ENCODE measurements at regions not wholly inside any gene's neighbourhood (a gene's known extent, or its start where the extent isn't known, plus 50 kb on each side); places are given as distances from the start of the nearest gene placed in this dataset.

DNA sequence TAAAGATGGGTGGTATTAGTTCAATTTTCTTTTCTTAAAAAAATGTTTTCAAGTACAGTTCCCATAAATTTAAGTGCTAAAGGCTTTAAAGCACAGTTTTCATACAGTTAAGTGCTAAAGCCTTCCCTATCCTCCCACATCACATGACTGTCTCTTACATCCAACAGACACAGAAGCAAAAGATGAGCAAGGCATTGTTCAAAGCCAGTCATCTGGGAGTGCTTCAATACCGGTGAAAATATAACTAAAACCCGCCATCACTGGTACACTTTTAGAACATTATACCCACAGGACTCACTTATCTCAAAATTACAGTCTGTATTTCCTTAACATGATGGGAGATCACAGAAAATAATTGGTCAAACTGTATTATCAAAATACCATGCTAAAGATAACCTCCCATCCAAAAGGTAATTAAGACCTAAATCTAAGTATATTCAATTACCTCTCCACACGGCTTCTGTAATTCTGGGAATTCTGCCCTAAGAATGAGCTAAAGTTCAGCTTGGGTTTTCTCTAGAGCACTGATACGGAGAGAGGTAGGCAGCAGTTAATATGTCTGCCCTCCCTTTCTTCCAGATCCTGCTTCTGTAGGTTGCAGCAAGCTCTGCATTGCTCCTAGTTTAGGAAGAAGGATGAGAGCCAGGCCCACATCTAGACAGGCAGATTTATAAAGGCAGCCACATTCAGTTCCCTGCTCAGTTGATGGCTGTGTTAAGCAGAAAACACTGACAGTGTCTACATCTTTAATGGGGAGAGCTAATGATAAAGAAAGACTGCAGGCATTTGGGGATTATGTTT lies 474.8 kb upstream of the PFKP start:
- Mint-ChIP-seq H3K36me3 (ENCODE audit: insufficient read depth) (no peaks in the 10 kb centered on the region), H3K27ac (no peak overlapping the region), H3K4me1 (ENCODE audit: low read depth) (no peaks in the 10 kb centered on the region)

GRCh38 chr10:2589196-2589595 lies 478.2 kb upstream of the PFKP start:
- no peak for DNase-seq (ENCODE audit: low spot score, unreplicated experiment)
- Mint-ChIP-seq H3K27me3 (peaks cover 11% of the 10 kb centered on the region), H3K4me1 (ENCODE audit: low read depth) (no peaks in the 10 kb centered on the region), H3K36me3 (ENCODE audit: insufficient read depth) (no peaks in the 10 kb centered on the region), H3K9me3 (ENCODE audit: low read depth) (peaks cover 4% of the 10 kb centered on the region), H3K4me3 (ENCODE audit: low read depth) (no peak overlapping the region), H3K27ac (no peak overlapping the region)
- TF ChIP-seq CTCF (IDR thresholded peaks at IDR 0.05; ENCODE audit: unreplicated experiment): no peak

More for the DNA sequence above, 474.8 kb upstream of the PFKP start:
- H3K9me3 Mint-ChIP-seq (ENCODE audit: low read depth): peaks cover 4% of the 10 kb centered on the region
- H3K4me3 Mint-ChIP-seq (ENCODE audit: low read depth): no peak overlapping the region
- TF ChIP-seq CTCF (IDR thresholded peaks at IDR 0.05; ENCODE audit: unreplicated experiment): no peak
- H3K27me3 Mint-ChIP-seq: peaks cover 11% of the 10 kb centered on the region
- DNase-seq (ENCODE audit: low spot score, unreplicated experiment): no peak

- TF ChIP-seq CTCF (IDR thresholded peaks at IDR 0.05; ENCODE audit: unreplicated experiment): no peak
- H3K9me3 Mint-ChIP-seq (ENCODE audit: low read depth): peaks cover 4% of the 10 kb centered on the region
- H3K36me3 Mint-ChIP-seq (ENCODE audit: insufficient read depth): no peaks in the 10 kb centered on the region
- H3K27me3 Mint-ChIP-seq: no peaks in the 10 kb centered on the region
- no peak overlapping the region for H3K4me3 Mint-ChIP-seq (ENCODE audit: low read depth)
- no peaks in the 10 kb centered on the region for H3K4me1 Mint-ChIP-seq (ENCODE audit: low read depth)
- H3K27ac Mint-ChIP-seq: no peak overlapping the region
- no peak for DNase-seq (ENCODE audit: low spot score, unreplicated experiment)
Observed at GRCh38 chr10:2584385-2584784, 483.0 kb upstream of the PFKP start.

GRCh38 chr10:2576892-2577291 lies 490.5 kb upstream of the PFKP start:
- DNase-seq (ENCODE audit: low spot score, unreplicated experiment): no peak

DNA sequence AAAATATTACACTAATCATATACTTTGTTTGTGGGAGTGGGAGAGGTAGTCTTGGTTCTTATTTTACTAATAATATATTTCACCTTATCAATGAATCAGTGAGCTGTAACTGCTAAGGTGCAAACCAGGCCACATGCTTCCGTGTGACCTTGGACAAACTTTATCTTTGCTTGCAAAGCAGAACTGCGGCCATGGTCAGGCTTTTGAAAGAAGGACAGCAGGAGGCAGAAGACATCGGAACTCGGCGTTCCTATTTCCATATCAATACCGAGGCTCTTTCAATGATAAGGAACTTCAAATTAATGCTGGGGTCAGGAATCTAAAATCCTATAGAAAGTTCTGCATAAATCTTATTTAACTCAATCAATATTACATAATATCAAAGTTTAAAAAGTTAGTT lies 491.9 kb upstream of the PFKP start:
- no peak overlapping the region for H3K27ac Mint-ChIP-seq
- H3K27me3 Mint-ChIP-seq: no peaks in the 10 kb centered on the region
- DNase-seq (ENCODE audit: low spot score, unreplicated experiment): no peak
- TF ChIP-seq CTCF (IDR thresholded peaks at IDR 0.05; ENCODE audit: unreplicated experiment): no peak
- H3K9me3 Mint-ChIP-seq (ENCODE audit: low read depth): no peaks in the 10 kb centered on the region
- no peaks in the 10 kb centered on the region for H3K36me3 Mint-ChIP-seq (ENCODE audit: insufficient read depth)
- no peaks in the 10 kb centered on the region for H3K4me1 Mint-ChIP-seq (ENCODE audit: low read depth)
- no peak overlapping the region for H3K4me3 Mint-ChIP-seq (ENCODE audit: low read depth)

More at GRCh38 chr10:2576892-2577291, 490.5 kb upstream of the PFKP start:
- Mint-ChIP-seq H3K36me3 (ENCODE audit: insufficient read depth) (no peaks in the 10 kb centered on the region), H3K27ac (no peak overlapping the region), H3K4me3 (ENCODE audit: low read depth) (no peak overlapping the region), H3K4me1 (ENCODE audit: low read depth) (no peaks in the 10 kb centered on the region), H3K27me3 (no peaks in the 10 kb centered on the region), H3K9me3 (ENCODE audit: low read depth) (no peaks in the 10 kb centered on the region)
- no peak for TF ChIP-seq CTCF (IDR thresholded peaks at IDR 0.05; ENCODE audit: unreplicated experiment)
